ENCODE measurements at regions not wholly inside any gene's neighbourhood (a gene's known extent, or its start where the extent isn't known, plus 50 kb on each side); places are given as distances from the start of the nearest gene placed in this dataset.
"Not testable (repeated sequence)": the region's sequence is repeated elsewhere in the genome, so short reads cannot be mapped to it uniquely, and the experiment has no call there.

DNA sequence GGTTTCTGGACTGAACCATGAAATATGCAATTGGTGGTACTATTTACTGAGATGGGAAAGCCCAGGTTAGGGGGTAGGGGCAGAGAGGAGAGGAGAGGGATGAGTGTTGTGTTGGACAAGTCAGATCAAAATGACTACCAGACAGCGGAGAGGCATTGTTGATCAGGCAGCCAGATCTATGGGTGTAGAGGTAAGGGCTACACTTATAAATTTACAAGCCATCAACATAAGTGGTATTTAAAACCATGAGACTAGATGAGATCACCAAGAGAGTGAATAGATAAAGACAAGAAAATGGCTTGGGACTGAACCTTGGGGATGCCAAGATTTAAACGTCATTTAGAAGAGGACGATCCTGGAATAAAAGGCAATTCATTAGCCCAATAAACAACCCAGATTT lies 123.4 kb downstream of the NXPE2 start:
- FAIRE-seq (no peak), DNase-seq (ENCODE audit: low spot score in 2 of 2) (no peak)

DNA sequence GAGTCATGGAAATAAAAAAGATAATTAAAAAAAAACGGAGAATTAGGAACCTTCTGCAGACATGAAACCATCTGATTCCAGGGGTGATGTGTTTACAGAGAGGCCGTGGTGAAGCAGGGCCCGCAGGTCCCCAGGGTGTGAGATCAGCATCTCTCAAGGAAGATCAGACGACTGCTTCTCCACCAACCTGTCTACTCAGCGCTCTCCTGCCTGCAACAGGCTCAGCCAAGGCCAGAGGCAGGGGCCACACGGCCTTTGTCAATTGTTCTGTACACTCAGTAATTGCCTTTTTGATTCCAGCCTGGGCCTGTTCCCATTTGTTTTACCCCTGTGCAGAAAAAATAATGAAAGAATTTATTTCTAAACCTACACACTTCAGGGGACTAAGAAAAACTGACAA lies 124.6 kb downstream of the NXPE2 start:
- DNase-seq (ENCODE audit: low spot score in 2 of 2) (no peak), FAIRE-seq (no peak)

DNA sequence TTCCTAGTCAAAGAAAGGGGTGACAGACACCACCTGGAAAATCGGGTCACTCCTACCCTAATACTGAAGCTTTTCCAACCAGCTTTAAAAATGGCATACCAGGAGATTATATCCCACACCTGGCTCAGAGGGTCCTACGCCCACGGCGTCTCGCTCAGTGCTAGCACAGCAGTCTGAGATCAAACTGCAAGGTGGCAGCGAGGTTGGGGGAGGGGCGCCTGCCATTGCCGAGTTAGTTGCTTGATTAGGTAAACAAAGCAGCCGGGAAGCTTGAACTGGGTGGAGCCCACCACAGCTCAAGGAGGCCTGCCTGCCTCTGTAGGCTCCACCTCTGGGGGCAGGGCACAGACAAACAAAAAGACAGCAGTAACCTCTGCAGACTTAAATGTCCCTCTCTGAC lies 127.1 kb downstream of the NXPE2 start:
- FAIRE-seq; DNase-seq (ENCODE audit: low spot score in 2 of 2): not testable (repeated sequence)

DNA sequence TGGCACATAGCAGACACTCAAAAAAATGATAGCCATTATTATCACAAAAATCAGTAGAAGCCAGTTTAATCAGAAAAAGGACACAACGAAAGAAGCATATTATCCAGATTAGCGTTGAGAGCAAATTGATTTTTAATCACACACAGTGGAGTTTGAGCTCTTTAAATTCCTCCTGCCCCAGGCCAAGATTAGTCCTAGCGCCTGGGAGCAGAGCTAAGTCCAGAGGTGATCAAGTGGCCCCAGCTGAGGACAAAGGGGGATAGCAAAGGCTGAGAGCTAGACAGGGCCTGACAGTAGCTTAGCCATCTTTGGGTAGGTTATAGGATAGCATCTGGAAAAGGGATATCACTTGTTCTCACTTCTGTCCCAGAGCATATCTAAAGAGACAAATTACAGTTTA lies 133.6 kb downstream of the NXPE2 start:
- DNase-seq (ENCODE audit: low spot score in 2 of 2), result no peak
- no peak for FAIRE-seq

DNA sequence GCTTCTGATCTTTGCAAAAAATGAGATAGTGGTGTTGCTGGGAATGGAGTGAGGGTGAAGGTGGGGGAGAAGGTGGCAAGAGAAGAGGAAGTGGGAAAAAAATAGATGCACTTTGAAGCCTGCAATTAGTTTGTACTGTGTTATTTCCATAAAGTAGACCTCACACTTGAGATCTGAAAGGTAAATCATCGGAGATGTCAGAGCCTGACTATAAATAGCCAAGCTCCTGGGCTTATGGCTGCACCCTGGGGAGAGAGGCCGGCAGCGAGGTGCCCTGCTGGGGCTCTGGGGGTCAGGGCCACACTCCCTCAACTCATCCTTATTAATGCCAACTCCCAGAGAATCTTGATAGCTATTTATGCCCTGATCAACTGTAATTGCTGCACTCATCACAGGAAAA lies 134.4 kb downstream of the NXPE2 start:
- no peak for FAIRE-seq

DNA sequence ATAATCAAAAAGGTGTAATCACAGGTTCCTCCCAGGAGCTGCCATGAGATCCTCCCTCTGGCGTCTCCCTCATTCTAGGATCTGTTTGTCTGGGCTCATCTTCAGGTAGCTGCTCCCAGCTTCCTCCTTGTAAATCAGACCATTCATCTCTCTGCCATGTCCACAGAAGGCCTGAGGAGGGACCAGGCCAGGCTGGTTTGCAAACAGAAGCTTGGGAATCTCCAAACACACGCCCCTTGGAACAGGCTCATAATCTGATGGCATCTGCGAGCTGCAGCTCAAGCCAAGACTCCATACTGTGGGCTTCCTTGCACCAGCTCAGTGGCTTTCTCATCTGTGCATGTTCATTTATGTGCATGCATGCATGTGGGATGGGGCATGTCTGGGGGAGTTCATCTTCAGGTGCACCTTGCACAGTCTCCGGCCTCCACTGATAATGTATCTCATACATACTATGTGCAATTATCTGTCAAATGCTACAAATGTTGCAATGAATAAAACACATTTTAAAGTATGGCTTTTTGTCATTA lies 134.9 kb downstream of the NXPE2 start:
- DNase-seq (ENCODE audit: low spot score in 2 of 2), result no peak
- no peak for FAIRE-seq

More for the DNA sequence above, 134.4 kb downstream of the NXPE2 start:
- no peak for DNase-seq (ENCODE audit: low spot score in 2 of 2)

DNA sequence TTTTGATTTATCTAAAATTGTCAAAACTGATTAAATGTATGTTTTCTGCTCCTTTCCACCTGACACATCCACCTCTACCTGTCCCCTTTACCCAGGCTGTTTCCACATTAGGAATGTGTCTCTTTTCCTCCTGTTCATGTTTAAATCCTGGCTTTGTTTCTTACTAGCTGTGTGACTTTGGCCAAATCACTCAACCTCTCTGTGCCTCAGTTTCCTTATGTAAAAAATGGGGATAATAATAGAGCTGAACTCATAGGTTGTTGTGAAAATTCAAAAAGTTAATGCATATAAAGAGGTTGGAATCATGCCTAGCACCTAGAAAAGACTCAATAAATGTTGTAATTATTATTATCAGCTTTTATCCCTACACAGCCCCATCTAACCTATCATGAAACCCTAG lies 136.8 kb downstream of the NXPE2 start:
- no peak for FAIRE-seq
- DNase-seq (ENCODE audit: low spot score in 2 of 2), result no peak

DNA sequence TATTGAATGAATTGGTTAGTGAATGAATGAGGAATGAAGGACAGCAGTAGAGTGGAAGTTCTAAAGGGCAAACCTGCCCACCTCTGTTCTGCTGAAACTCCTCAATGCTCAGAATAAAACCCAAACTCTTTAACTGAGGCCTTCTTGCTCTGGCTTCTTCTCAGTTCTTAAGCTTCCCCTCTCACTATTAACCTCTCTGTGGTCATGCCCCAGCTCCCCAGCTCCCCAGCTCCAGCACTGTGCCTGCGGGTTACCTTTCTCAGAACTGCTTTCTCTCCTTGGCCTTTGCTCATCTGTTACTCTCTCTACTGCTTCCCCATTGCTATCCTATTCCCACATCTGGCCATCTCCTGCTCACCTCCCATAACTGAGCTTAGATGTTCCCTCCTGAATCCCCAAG lies 137.4 kb downstream of the NXPE2 start:
- FAIRE-seq (no peak), DNase-seq (ENCODE audit: low spot score in 2 of 2) (no peak)

DNA sequence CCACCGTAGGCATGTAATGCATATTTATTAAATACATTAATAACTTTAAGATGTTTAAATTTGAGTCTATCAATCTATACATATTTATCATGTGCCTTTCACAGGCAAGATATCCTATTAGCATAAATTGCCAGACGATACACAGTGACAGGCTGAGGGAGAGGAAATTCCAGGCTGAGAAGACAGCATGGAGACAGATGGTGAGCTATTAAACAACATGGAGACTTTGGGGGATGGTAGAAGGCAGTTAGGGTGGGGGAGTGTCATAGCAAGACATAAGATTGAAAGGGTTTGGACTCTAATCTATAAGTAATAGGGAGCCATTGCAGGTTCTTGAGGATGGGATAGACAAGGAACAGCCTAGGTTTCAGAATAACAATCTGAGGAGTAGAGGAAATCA lies 138.5 kb downstream of the NXPE2 start:
- DNase-seq (ENCODE audit: low spot score in 2 of 2) (no peak), FAIRE-seq (no peak)

DNA sequence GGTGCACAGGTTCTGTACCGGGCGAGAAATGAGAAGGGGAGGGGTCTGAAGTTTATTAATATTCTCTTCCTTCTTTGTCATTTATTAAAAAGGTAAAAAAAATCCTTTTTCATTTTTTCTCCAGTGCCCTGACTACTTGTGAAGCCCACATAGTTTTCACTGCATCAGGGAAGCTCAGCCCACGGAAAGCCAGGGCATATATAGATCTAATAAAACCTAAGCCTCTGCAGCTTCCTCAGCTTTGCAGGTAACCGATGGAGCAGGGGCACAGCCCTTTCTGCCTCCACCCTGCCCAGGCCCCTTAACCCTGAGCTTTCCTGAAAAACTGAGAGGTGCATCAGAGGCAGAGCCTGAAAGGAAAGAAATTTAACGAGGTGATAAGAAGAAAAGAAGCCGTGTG lies 140.1 kb downstream of the NXPE2 start:
- no peak for DNase-seq (ENCODE audit: low spot score in 2 of 2)
- no peak for FAIRE-seq

DNA sequence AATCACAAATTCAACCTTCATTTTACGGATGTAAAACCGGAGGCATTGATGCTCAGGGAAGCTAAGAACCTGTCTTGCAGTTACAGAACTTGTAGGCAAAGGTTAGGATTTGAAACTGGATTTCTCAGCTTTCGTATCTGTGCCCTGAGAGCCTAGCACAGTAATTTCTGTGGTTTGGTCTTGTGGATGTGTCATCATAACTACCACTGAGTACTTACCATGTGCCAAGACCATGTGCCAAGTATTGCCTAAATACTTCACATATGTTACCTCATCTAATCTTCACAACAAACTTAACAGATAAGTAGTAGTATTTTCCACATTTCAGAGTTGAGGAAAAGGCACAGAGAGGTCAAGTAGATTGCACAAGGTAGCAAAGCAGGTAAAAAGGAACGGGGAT lies 140.7 kb downstream of the NXPE2 start:
- no peak for FAIRE-seq

DNA sequence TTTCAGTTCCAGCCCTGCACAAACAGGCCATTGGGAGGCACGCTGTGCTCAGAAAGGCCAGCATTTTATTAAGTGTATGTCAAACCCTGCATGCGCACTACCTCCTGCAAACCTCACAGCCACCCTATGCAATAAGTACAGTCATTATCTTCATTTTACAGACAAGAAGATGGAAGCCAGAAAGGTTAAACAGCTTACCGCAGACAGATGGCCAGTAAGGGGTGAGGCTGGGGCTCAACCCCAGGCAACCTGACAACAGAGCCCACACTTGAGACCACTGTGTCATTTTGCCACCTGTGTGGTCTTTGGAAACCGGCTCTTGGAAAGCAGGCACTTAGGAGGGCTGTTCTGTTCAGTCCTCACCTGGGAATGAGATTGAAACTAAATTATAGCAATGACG lies 142.3 kb downstream of the NXPE2 start:
- no peak for FAIRE-seq
- DNase-seq (ENCODE audit: low spot score in 2 of 2), result no peak

More for the DNA sequence above, 140.7 kb downstream of the NXPE2 start:
- DNase-seq (ENCODE audit: low spot score in 2 of 2), result no peak

DNA sequence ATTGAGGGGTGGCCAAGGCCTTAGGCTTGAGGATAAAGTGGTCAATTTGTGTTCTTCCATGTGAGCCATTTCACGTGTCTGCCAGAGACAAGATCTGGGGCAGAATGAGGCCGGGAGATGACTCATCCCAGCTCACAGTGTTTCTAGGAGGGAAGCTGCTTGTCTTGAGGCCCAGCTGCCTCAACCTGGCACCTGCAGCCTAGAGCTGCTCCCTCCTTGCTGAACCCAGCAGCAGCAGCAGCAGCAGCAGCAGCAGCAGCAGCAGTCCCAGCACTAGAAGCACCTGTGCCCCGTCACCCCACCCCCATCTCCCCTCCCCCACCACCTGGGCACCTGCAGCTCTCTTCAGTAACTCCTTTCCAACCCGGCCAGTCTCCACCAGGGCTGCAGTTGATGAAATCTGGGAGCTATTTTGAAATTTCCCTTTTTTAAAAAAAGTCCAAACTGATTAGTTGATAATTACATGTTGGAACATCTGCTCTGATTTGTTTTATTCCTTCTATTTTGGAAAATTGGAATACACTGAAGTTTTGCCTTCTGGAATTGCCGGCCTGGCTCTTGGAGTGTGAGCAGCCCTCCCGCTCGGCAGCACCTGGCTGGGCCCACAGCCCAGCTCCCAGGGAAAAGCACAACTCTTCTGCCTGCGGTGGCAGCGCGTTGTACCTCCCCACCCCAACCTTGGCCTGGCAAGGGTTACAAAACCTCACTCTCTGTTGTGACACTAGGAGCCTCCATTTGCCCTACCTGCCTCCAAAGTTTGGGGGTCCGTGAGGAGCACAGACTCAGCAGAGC lies 143.5 kb downstream of the NXPE2 start:
- FAIRE-seq, result no peak
- DNase-seq (ENCODE audit: low spot score in 2 of 2), result peak in 1 of 2 donors; percentile 35

DNA sequence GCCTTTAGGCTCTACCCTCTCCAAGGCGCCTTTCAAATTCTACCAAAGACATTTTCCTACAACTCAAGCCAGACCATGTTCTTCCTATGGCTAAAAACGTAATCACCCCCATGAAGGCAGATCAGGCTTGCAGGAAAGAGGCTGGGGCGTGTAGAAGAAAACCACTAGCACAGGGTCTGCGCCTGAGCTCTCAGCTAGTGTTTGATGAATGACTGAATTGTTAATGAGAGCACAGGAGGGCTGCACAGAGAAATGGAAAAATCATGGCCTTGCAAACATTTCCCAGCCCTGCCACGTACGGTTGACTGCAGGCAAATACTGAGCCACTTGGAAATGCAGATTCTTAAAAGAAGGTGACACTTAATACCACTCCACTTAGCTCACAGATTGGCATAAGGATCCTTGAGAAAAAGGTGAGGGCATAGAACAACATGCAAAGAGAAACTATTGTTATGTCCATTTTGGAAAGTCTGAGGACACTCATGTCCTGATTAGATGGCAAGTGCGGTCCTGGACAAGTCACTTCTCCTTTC lies 148.6 kb downstream of the NXPE2 start:
- DNase-seq (ENCODE audit: low spot score in 2 of 2), result no peak
- no peak for FAIRE-seq

DNA sequence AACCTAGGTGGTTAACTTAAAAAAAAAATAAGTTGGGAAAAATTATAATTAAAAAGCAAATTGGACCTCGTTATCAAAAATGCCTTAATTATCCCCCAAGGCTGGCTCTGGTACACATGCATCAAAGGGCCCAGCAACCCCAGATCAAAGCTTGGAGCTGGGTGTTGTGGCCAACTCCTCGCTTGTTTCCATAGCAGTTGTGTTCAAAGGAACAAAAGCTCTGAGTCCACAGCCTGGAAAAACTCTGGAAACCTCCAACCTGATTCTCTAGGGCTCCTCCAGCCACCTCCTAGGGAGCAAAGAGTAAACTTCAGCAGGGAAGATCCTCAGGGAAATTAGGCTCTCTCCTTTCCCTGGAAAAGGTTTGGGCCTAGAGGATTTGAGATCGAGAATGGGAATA lies 149.4 kb downstream of the NXPE2 start:
- no peak for DNase-seq (ENCODE audit: low spot score in 2 of 2)
- FAIRE-seq, result no peak

DNA sequence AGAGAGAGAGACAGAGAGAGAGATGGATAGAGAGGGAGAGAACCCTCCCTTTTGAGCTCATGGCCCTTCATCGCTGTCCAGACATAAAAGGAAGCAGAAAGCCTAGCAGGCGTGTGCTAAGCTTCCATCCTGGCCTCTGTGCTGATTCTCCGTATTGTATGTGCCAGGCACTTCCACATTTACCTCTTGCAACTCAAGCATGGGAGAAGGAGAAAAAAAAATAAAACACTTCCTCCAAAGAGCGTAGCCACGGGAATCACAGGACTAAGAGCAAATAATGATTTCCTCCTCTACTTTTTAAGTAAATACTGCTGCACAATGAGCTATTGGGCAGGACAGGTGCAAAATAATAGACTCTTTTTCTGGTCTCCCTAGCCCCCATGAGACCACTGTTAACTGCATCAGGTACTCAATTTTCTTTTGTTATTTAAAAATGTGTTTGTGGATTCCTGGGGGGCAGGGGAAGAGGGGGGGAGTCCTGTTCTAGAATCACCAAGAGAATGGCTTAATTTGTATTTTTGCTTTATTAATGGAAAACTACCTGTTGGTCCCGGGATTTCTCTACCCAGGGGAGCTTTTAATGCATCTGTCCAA lies 154.3 kb downstream of the NXPE2 start:
- no peak for FAIRE-seq
- no peak for DNase-seq (ENCODE audit: low spot score in 2 of 2)

DNA sequence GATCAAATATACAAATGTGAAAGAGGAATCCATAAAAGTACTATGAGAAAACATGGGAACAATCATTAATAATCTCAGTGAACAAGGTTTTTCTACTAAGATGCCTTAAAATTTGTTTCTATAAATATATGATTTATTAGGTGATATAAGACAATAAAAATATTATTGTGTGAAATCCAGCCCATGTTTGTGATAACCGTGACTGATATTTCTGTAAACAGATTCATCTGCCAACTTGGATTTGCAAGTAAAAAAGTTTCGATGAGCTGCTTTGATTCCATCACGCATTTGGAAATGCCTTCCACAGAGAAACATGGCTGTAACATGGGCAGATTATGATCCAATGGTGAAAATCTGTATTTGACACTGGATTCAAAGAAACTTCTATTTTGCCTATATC lies 157.8 kb downstream of the NXPE2 start:
- FAIRE-seq (no peak), DNase-seq (ENCODE audit: low spot score in 2 of 2) (no peak)

DNA sequence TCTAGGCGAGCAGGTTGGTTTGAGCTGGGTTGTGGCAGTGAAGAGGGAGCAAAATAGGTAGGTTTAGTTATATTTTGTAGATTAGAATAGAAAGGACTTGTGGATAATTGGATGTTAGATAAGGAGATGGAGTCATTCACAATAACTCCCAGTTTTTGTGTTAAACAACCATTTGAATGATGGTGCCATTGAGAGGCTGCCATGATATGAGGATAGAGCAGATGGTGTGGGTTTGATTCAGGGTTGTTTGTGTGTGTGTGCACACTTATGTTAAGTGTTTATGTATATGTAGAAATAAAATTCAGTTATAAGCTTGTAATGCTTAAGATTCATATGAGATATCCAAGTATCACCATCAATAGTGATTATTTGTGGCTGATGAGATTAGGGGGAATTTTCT lies 166.6 kb downstream of the NXPE2 start:
- FAIRE-seq (no peak), DNase-seq (ENCODE audit: low spot score in 2 of 2) (no peak)

DNA sequence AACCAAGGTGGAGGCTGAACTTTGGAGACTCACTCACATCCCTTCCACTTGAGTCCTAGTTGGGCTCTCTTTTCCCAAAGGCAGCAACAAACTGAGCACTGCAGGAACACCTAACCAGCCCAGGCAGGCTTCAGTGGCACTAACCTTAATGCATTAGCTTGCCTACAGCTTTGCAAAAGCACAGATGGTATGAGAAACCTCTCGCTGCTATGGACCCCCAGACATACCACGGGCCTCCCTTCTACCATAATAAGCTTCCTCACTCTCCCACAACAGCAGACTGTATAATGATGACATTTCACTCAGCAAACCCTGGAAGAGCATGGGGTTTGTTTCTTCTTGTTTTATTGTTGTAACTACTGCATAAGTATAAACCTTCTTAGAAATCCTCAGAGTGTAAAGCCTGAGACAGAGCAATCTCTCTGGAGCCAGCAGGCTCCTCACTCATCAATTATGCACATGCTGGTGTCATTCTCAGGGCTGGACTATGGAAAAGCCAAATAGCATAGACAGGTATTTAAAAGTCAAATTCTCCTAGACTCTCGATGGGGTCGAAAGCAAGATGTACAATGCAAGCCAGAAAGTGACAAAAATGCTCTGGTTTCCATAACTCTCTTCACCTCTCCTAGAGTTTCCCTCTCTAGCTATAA lies 167.6 kb downstream of the NXPE2 start:
- FAIRE-seq, result no peak
- DNase-seq (ENCODE audit: low spot score in 2 of 2), result no peak

DNA sequence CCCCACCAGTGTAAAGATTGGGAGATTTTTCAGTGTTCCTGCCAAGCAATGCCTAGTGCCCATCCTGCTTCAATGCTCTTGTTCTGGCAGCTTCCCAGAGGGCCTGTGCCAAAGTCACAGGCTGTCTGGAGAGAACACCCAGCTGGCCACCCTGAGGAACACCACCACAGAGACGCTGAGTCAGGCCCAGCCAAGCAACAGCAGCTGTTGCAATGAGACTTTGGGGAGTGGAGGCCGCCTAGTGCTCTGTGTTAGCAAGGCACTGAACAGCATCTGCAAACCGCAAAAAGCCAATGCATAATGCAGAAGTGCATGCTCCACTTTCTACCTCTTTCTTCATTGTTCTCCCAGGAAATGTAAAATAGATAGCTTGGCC lies 168.1 kb downstream of the NXPE2 start:
- peak in 1 of 2 donors; percentile 21 for DNase-seq (ENCODE audit: low spot score in 2 of 2)
- FAIRE-seq, result no peak

DNA sequence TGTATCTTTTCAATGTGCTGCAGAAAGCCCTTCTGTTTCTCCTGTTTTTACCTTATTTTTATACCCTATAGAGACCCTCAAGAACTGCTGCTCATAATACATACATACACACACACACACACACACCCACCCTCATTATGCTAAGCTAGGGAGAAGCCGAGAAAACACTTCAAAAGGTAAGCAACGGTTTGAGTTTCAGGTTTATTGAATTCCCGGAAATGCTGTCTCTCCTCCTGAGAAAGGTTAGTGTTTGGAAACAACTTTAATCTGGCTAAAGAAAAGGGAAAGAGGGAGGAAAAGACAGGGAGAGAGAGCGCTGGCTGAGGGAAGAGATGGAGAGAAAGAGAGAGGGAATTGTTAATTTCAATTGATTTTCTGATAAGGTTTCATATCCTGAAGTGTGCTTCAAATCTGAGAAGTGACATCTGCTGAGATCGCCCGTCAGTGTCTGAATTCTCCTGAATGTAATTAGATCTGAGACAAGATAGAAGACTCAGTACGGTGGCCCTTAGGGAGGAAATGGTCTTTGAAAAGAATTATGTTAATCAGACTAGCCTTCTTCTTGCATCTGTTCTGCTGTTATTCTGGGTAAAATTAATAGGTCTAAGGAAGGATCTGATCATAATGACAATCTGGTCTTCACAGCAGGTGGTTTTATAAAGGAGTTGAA lies 169.1 kb downstream of the NXPE2 start:
- FAIRE-seq (no peak), DNase-seq (ENCODE audit: low spot score in 2 of 2) (no peak)

Measured in frontal cortex (tissue), 3 donors.